ENCODE measurements at regions not wholly inside any gene's neighbourhood (a gene's known extent, or its start where the extent isn't known, plus 50 kb on each side); places are given as distances from the start of the nearest gene placed in this dataset.
"Not testable (repeated sequence)": the region's sequence is repeated elsewhere in the genome, so short reads cannot be mapped to it uniquely, and the experiment has no call there.

DNA sequence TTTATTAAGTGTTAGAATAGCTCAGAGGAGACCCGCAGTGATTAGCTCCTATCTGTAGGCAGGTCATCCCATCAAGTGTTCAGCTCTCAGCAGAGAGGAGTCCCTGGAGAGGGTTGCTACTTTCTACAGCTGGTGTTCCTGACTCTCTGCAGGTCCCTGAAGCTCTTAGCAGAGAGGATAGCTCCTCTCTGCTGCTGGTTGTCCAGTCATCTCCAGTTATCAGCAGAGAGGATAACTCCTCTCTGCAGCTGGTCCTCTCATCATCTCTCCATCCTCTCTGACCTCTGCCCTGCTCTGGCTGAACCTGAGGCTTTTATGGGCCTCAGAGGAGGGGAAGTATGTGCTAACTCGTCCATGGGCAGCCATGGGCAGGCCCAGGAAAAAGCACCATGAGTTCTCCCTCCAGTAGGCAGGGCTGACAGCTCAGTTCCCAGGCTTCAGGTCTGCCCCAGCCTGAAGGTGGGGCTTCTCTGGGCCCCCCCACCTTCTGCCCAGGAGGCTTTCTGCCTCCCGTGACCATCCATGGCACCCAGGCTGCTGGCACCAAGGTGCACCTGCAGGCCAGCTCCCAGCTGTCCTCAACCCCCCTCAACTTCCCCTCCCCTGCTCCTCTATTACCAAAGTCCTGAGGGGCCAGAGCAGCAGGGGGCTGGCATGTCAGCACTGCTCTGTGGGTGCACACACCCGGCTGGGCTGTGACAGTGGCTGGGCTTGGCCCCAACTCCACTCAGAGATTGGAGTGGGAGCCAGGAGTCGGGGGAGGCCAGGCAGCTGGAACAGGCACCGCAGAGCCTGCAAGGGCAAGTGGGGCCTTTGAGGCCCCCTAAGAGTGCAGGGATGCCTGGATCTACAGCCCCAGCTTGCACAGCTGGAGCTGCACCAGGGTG is 98.9 kb upstream of the FRMD4B start:
- intact Hi-C loops (cut with DNase I; ENCODE audit: low total_unique reads) = no loop called here
- no peak overlapping the region for H3K4me3 ChIP-seq (ENCODE audit: low read depth, poor library complexity, severe bottlenecking)
- 70 to 72% methylated on average over 6 of the region's 6 CpGs for WGBS, 2 donors
- no peak for DNase-seq (ENCODE audit: low spot score in 2 of 2)
- TF ChIP-seq CTCF (IDR thresholded peaks at IDR 0.05) = no peak
- TF ChIP-seq POLR2A (IDR thresholded peaks at IDR 0.05) = no peak

GRCh38 chr3:69483449-69483848 is 97.6 kb upstream of the FRMD4B start:
- intact Hi-C loops (cut with DNase I; ENCODE audit: low total_unique reads) = no loop called here
- DNase-seq (ENCODE audit: low spot score in 2 of 2) = no peak
- no peak overlapping the region for H3K4me3 ChIP-seq (ENCODE audit: low read depth, poor library complexity, severe bottlenecking)
- TF ChIP-seq CTCF (IDR thresholded peaks at IDR 0.05) = no peak
- TF ChIP-seq POLR2A (IDR thresholded peaks at IDR 0.05) = no peak
- WGBS, 2 donors = 81 to 84% methylated on average over 3 of the region's 3 CpGs

GRCh38 chr3:69480986-69481385 is 95.1 kb upstream of the FRMD4B start:
- DNase-seq (ENCODE audit: low spot score in 2 of 2); H3K4me3 ChIP-seq (ENCODE audit: low read depth, poor library complexity, severe bottlenecking); intact Hi-C loops (cut with DNase I; ENCODE audit: low total_unique reads): not testable (repeated sequence)
- 91 to 94% methylated on average over 16 of the region's 16 CpGs for WGBS, 2 donors

DNA sequence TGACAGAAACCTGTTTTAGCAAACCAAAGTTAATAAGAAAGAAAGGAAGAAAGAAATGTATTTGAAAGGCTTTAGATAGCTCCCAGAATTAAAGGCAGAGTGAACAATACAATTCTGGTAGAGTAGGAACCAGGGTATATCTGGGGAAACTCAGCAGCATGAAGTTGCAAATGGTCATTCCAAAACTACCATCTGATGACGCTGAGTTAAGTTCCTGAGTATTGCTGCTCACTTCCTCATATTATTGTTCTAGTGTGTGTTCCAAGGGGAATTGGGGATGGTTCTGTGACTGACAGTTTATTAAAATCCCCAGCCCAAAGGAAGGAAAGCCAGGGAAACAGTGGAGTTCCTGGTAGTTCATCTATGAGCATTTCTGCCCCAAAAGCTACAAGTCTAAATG is 88.3 kb upstream of the FRMD4B start:
- WGBS, 2 donors = 60 to 66% methylated on average over 1 of the region's 1 CpG
- no peak for DNase-seq (ENCODE audit: low spot score in 2 of 2)
- intact Hi-C loops (cut with DNase I; ENCODE audit: low total_unique reads) = no loop called here
- no peak for TF ChIP-seq CTCF (IDR thresholded peaks at IDR 0.05)
- H3K4me3 ChIP-seq (ENCODE audit: low read depth, poor library complexity, severe bottlenecking) = no peak overlapping the region

- intact Hi-C loops (cut with DNase I; ENCODE audit: low total_unique reads) = no loop called here
- WGBS, 2 donors = 74 to 95% methylated on average over 1 of the region's 1 CpG
- DNase-seq (ENCODE audit: low spot score in 2 of 2) = no peak
- no peak overlapping the region for H3K4me3 ChIP-seq (ENCODE audit: low read depth, poor library complexity, severe bottlenecking)
- no peak for TF ChIP-seq POLR2A (IDR thresholded peaks at IDR 0.05)
- TF ChIP-seq CTCF (IDR thresholded peaks at IDR 0.05) = no peak
Measured at GRCh38 chr3:69472093-69472492, 86.2 kb upstream of the FRMD4B start.

- intact Hi-C loops (cut with DNase I; ENCODE audit: low total_unique reads) = no loop called here
- TF ChIP-seq CTCF (IDR thresholded peaks at IDR 0.05) (no peak), POLR2A (IDR thresholded peaks at IDR 0.05) (no peak)
- 74 to 81% methylated on average over 1 of the region's 1 CpG for WGBS, 2 donors
- H3K4me3 ChIP-seq (ENCODE audit: low read depth, poor library complexity, severe bottlenecking) = no peak overlapping the region
- DNase-seq (ENCODE audit: low spot score in 2 of 2) = no peak
Measured at GRCh38 chr3:69463531-69463930, 77.6 kb upstream of the FRMD4B start.
